Spleen (tissue), 11 donors: ENCODE measurements at regions not wholly inside any gene's neighbourhood (a gene's known extent, or its start where the extent isn't known, plus 50 kb on each side); places are given as distances from the start of the nearest gene placed in this dataset.

Source experiments
- DNase-seq: peaks from one replicate; pipeline ENCODE4 v3.0.0-alpha.2; 2020
- H3K27ac ChIP-seq, 8 donors: fragments of 200-600 bp; sonication (generic) in 7 of 8; 1 replicate in 4 of 8; 2 replicates in 4 of 8; pipeline versions ENCODE4 v1.5.0 to v1.8.0; 2016 to 2021; ENCODE audit warnings: inconsistent platforms in 4 of 8, mild to moderate bottlenecking in 4 of 8, moderate library complexity in 1 of 8
- H3K27me3 ChIP-seq, 7 donors: fragments of 200-600 bp; sonication (generic) in 6 of 7; replicated peaks in 1 of 7; 1 replicate in 4 of 7; 2 replicates in 3 of 7; pipeline versions ENCODE4 v1.5.0 to v1.8.0; 2016 to 2021; ENCODE audit warnings: inconsistent platforms in 3 of 7, mild to moderate bottlenecking in 1 of 7
- H3K36me3 ChIP-seq, 6 donors: fragments of 200-600 bp; sonication (generic) in 5 of 6; 1 replicate in 4 of 6; 2 replicates in 2 of 6; pipeline versions ENCODE4 v1.5.0 to v1.8.0; 2016 to 2021; ENCODE audit warnings: inconsistent platforms in 2 of 6
- H3K4me1 ChIP-seq, 6 donors: fragments of 200-600 bp; sonication (generic) in 5 of 6; 1 replicate in 3 of 6; 2 replicates in 3 of 6; pipeline versions ENCODE4 v1.5.0 to v1.8.0; 2016 to 2021; ENCODE audit warnings: inconsistent platforms in 3 of 6
- H3K4me3 ChIP-seq, 8 donors: fragments of 200-600 bp; sonication (generic) in 7 of 8; 1 replicate in 4 of 8; 2 replicates in 4 of 8; pipeline versions ENCODE4 v1.5.0 to v1.8.0; 2016 to 2021; ENCODE audit warnings: inconsistent platforms in 4 of 8, mild to moderate bottlenecking in 4 of 8, moderate library complexity in 2 of 8
- H3K9me3 ChIP-seq, 8 donors: fragments of 200-600 bp; sonication (generic) in 7 of 8; 1 replicate in 4 of 8; 2 replicates in 4 of 8; pipeline versions ENCODE4 v1.5.0 to v1.8.0; 2016 to 2021; ENCODE audit warnings: inconsistent platforms in 4 of 8
- POLR2A ChIP-seq, 3 donors: fragments of 450-650 bp; IDR thresholded peaks; one replicate each; pipeline ENCODE4 v1.5.1; 2017; ENCODE audit warnings: antibody characterized with exemption in 3 of 3, mild to moderate bottlenecking in 1 of 3
- POLR2AphosphoS5 ChIP-seq, 3 donors: sonication (generic); formaldehyde crosslinking; IDR thresholded peaks; one replicate each; pipeline ENCODE4 v1.5.1; 2017; ENCODE audit warnings: antibody characterized with exemption in 3 of 3
- WGBS, 5 donors: extraction: QIAGEN DNeasy Blood & Tissue Kit in 3 of 5; methylation state at CpG; one replicate each; pipeline versions ENCODE4 v1.1.5 to v1.1.7; 2013 to 2018; 5-methylcytosine and 5-hydroxymethylcytosine counted together
- intact Hi-C: fragments of 100-400 bp; cut with DNase I; formaldehyde crosslinking; loops from one replicate; pipeline ENCODE4 v1.15.0; 2023; ENCODE audit warnings: low total_unique reads
- TF ChIP-seq, protein P1 (sequence below), 11 experiments: fragments of 200-600 bp in 7 of 11; fragments of 450-650 bp in 4 of 11; sonication (generic) in 4 of 11; IDR thresholded peaks in 8 of 11; conservative IDR thresholded peaks in 3 of 11; 1 replicate in 7 of 11; 2 replicates in 4 of 11; pipeline versions ENCODE4 v1.4.0 to v1.8.0; 2016 to 2021; ENCODE audit warnings: antibody characterized with exemption in 11 of 11, inconsistent platforms in 4 of 11, mild to moderate bottlenecking in 1 of 11
- donor health status: healthy with polysubstance abuse.
- donor health status: DM: no; HTN: no; CAD: no; lungs with moderate emphysema.
- donor health status: DM: no; HTN: no; CAD: no.
- donor health status: Bipolar disorder and iron deficiency.
- donor health status: healthy.
- donor health status: DM: no; HTN: no; CAD: no.
- donor health status: DM: yes; HTN: yes; CAD: no.

DNA sequence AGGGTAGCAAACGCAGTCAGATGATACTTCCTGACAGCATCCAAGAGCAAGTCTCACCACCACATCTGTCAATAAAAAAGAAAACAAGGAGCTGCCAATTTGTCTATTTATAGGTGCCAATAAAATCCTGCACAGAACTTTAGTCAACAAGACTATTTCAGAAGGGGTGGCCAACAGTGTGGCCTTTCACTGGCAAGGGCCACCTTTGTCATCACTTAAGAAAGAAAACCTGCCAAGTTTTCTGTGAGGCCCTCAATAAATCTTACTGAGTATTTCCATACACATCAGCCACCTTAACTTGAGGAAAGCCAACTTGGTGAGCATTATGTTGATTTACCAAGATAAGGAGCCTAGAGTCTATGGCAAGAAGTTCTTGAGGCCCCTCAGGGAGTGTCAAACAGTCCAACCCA is 312.3 kb downstream of the ENC1 start:
- TF ChIP-seq, protein P1, sequence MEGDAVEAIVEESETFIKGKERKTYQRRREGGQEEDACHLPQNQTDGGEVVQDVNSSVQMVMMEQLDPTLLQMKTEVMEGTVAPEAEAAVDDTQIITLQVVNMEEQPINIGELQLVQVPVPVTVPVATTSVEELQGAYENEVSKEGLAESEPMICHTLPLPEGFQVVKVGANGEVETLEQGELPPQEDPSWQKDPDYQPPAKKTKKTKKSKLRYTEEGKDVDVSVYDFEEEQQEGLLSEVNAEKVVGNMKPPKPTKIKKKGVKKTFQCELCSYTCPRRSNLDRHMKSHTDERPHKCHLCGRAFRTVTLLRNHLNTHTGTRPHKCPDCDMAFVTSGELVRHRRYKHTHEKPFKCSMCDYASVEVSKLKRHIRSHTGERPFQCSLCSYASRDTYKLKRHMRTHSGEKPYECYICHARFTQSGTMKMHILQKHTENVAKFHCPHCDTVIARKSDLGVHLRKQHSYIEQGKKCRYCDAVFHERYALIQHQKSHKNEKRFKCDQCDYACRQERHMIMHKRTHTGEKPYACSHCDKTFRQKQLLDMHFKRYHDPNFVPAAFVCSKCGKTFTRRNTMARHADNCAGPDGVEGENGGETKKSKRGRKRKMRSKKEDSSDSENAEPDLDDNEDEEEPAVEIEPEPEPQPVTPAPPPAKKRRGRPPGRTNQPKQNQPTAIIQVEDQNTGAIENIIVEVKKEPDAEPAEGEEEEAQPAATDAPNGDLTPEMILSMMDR (IDR thresholded peaks at IDR 0.05 in 8 of 11, conservative IDR thresholded peaks at IDR 0.05 in 3 of 11): no peak
- TF ChIP-seq POLR2A (IDR thresholded peaks at IDR 0.05) (no peak), POLR2AphosphoS5 (IDR thresholded peaks at IDR 0.05) (no peak)
- WGBS, 5 donors: 87 to 97% (median 90%) methylated on average over 1 of the region's 1 CpG
- no peak for DNase-seq

DNA sequence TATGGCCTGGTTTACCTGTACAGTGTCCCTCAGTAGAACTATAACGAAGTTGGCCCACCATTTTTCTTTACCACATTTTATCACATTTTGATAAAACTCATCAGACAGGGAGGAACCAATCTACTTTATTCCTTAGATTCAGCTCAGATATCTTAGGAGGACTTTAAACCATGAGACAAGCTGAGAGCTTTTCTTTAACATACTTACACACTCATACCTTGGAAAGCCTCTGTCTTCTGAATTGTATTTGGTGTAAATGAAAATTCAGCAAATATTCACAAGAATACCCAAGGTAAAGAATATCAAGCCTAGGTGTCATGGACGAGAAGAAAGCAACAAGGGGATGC is 313.2 kb downstream of the ENC1 start:
- no peak overlapping the region for H3K27ac ChIP-seq
- H3K27me3 ChIP-seq: no peaks in the 10 kb centered on the region
- no peaks in the 10 kb centered on the region for H3K36me3 ChIP-seq
- 59 to 72% (median 64%) methylated on average over 2 of the region's 2 CpGs for WGBS, 5 donors
- H3K4me3 ChIP-seq: no peak overlapping the region
- no peaks in the 10 kb centered on the region for H3K9me3 ChIP-seq
- TF ChIP-seq POLR2AphosphoS5 (IDR thresholded peaks at IDR 0.05) (no peak), POLR2A (IDR thresholded peaks at IDR 0.05) (no peak)
- TF ChIP-seq, protein P1 (IDR thresholded peaks at IDR 0.05 in 8 of 11, conservative IDR thresholded peaks at IDR 0.05 in 3 of 11): no peak
- peaks cover 0 to 11% (median 0%) of the 10 kb centered on the region in 6 donors for H3K4me1 ChIP-seq
- intact Hi-C loops: no loop called here
- DNase-seq: no peak

More for the DNA sequence above, 312.3 kb downstream of the ENC1 start:
- H3K36me3 ChIP-seq: no peaks in the 10 kb centered on the region
- intact Hi-C loops: no loop called here
- peaks cover 0 to 11% (median 0%) of the 10 kb centered on the region in 6 donors for H3K4me1 ChIP-seq
- H3K4me3 ChIP-seq: no peak overlapping the region
- no peaks in the 10 kb centered on the region for H3K27me3 ChIP-seq
- H3K27ac ChIP-seq: no peak overlapping the region
- no peaks in the 10 kb centered on the region for H3K9me3 ChIP-seq

DNA sequence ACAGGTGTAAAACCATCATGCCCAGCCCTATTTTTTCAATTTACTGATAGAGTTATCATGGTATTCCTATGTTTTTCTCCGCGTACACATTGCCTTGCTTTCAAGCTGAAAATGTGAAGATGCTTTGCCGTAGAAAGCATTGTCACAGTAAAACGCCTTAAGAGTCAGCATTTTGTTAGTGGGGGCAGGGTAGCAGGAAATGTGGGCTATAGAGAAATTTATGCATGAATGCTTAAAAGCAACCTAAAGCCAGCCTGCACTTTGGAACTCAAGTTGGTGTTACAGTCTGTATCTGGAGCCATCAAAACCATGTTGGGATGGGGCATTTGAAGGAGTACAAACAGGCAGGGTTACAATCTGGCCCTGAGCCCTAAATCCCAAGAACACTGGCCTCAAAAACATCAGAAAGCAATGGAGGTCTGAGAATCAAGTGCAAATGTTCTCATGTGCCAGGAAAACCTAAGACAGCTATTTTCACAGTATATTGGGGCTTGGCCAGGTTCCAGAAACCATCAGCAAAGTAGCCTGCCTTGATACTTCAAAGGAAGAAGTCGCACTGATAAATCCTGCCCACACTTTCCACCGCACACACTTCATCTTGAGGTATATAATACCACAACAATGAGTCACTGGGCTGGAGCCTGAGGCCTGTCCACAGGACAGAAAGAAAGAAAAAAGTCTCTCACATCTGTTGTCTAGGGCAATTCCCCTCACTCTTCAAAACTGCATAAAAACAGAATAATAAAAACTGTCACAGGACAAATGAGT is 313.8 kb downstream of the ENC1 start:
- DNase-seq: no peak
- intact Hi-C loops: no loop called here
- TF ChIP-seq POLR2A (IDR thresholded peaks at IDR 0.05) (no peak), POLR2AphosphoS5 (IDR thresholded peaks at IDR 0.05) (no peak)
- TF ChIP-seq, protein P1 (IDR thresholded peaks at IDR 0.05 in 8 of 11, conservative IDR thresholded peaks at IDR 0.05 in 3 of 11): no peak
- no peak overlapping the region for H3K27ac ChIP-seq
- H3K4me3 ChIP-seq: no peak overlapping the region
- H3K4me1 ChIP-seq: peaks cover 0 to 11% (median 0%) of the 10 kb centered on the region in 6 donors
- no peaks in the 10 kb centered on the region for H3K9me3 ChIP-seq
- no peaks in the 10 kb centered on the region for H3K36me3 ChIP-seq
- WGBS, 5 donors: 49 to 60% (median 51%) methylated on average over 6 of the region's 6 CpGs
- H3K27me3 ChIP-seq: no peaks in the 10 kb centered on the region

DNA sequence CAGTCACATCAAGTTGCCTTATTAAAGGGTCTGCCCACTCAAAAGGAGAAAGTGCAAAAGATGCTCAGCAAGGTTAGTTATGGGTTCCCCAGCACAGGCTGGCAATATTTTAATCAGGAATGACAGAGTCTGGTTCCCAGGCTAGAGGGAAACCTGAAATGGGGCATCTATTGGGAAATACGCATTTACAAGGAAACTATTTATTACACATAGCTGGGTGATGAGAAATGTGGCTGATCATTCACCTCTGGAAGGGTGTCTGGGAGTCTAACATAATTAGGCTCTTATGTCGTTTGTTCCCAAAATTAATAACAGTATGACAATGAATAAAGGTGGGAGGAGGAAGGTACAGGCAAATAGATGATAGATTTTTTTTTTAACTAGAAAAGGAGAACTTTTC is 314.7 kb downstream of the ENC1 start:
- intact Hi-C loops: no loop called here
- Histone ChIP-seq H3K4me3 (no peak overlapping the region), H3K36me3 (no peaks in the 10 kb centered on the region), H3K9me3 (no peaks in the 10 kb centered on the region), H3K27me3 (no peaks in the 10 kb centered on the region), H3K27ac (no peak overlapping the region), H3K4me1 (peaks cover 0 to 11% (median 0%) of the 10 kb centered on the region in 6 donors)
- TF ChIP-seq POLR2A (IDR thresholded peaks at IDR 0.05): no peak
- no peak for TF ChIP-seq POLR2AphosphoS5 (IDR thresholded peaks at IDR 0.05)
- no peak for DNase-seq
- WGBS, 5 donors: 82 to 97% (median 91%) methylated on average over 2 of the region's 2 CpGs
